Erythroblast (primary cell): ENCODE measurements at regions not wholly inside any gene's neighbourhood (a gene's known extent, or its start where the extent isn't known, plus 50 kb on each side); places are given as distances from the start of the nearest gene placed in this dataset.

Experiments
- GATA1 ChIP-seq: IDR thresholded peaks from 2 replicates; pipeline ENCODE4 v1.6.1; 2011; ENCODE audit warnings: low read depth, mild to moderate bottlenecking, control low read depth, low read length, moderate library complexity
- POLR2A ChIP-seq: IDR thresholded peaks from 2 replicates; pipeline ENCODE4 v1.6.1; 2011; ENCODE audit warnings: mild to moderate bottlenecking, low read length

DNA sequence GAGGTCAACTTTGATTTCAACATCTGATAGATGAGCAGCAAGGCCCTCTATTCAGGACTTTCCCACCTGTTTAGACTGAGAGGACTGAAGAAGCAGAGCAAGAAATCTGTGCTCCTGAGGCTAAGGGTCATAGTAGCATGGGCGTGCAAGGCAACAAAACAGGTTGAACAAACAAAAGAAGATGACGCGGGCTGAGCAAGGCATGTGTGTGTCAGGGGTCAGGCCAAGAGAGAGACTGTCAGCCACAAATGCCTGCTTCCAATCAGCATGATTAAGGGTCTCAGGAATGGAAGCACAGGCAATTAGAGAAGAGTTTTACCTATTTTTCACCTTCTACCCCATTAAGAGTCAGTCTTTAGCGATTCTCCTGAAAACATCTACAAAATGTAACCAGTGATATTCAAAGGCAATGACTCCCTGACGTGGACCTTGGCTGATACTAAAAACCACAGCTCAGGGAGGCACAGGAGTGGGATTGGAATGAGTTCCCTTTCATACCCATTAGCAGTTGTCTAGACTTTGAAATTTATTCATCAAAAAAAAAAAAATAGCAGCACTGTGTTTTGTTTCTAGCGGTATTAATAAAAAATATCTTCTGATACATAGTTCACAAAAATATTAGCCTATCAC is 81.9 kb downstream of the DYNAP start:
- TF ChIP-seq POLR2A: no peak
- TF ChIP-seq GATA1: no peak
